Stimulated activated CD8-positive, alpha-beta memory T cell treated with anti-CD3 and anti-CD28 coated beads, Interleukin-15, amount 100 ng/mL, for 24 hours (primary cell): ENCODE measurements at regions not wholly inside any gene's neighbourhood (a gene's known extent, or its start where the extent isn't known, plus 50 kb on each side); places are given as distances from the start of the nearest gene placed in this dataset.

Experiments
- DNase-seq: peaks from one replicate; pipeline ENCODE4 v3.0.0-alpha.2; 2020; ENCODE audit warnings: low read depth

DNA sequence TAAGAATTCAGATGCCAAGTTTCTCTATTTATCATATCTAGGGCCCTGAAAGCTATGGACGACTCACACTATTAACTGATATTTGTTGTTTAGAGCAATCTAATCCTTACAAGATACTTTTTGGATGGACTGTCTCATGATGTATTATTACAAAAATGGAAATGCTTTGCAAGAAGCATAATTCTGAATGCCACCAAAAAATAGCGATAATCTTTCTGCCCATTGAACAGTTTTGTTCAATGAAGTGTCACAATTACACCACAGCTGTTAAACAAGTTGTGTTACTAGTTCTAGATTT lies 460.4 kb upstream of the JARID2 start:
- no peak for DNase-seq

DNA sequence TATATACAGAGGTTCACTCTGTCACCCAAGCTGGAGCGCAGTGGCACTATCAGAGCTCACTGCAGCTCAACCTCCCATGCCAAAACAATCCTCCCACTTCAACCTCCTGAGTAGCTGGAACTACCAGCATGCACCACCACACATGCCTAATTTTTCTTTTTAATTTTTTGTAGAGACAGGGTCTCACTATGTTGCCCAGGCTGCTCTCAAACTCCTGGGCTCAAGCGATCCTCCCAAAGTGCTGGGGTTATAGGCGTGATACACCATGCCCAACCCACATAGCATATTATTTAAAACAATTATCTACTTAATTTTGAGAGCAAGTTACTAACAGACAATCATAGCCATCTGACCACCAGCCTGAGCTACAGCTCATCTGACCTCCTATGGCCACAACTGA lies 459.9 kb upstream of the JARID2 start:
- DNase-seq: no peak

DNA sequence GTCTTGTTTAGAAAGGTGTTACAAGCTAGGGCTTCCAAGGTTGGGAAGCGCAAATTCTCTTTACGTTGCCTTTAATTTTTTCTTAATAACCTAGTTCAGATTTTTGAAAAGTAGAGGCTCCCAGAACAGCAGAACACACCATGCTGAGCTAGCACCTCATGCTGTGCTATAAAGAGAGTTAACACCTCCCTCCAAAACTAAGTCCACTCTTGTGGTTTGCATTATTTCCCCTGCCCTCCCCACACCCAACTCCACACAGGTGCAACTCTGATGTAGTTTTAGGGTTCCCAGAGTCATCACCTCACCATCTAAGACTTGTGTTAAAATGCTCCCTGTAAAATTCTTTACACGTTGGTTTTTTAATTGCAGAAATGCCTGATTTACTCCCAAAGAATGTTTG lies 459.4 kb upstream of the JARID2 start:
- no peak for DNase-seq

DNA sequence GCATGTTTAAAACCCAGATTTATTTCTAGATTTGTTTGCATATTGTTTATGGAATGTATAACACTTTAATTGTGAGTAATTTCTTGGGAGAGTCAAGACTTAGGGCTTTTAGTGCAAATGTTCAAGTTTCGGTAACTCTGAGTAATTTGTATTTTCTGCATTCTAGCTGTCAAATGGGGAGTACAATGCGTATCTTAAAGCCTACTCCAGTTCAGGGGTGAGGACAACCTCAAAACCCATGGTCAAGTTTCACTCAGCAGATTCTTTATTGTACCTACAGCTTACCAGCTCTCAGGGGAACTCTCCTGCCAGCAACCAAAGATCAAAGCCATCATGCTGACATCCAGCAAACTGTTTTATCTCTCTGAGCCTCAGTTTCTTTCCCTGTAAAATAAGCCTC lies 458.6 kb upstream of the JARID2 start:
- no peak for DNase-seq

DNA sequence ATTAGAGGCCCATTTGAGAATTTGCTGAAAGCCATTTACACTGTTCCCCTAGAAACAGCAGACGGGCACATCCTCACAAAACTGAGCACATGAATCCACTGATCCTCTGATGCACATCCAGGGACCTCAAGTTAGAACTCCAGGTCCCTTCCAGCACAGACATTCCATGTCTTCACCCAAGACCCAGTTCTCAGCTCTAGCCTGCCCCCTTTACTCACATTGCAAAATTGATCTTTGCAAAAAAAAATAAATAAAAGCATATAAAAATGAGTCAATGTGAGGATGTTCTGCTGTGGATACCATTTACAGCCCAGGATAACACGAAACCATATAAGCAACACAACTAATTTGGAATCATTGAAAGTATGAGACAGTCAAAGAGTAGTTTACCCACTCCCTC lies 458.2 kb upstream of the JARID2 start:
- DNase-seq: no peak

DNA sequence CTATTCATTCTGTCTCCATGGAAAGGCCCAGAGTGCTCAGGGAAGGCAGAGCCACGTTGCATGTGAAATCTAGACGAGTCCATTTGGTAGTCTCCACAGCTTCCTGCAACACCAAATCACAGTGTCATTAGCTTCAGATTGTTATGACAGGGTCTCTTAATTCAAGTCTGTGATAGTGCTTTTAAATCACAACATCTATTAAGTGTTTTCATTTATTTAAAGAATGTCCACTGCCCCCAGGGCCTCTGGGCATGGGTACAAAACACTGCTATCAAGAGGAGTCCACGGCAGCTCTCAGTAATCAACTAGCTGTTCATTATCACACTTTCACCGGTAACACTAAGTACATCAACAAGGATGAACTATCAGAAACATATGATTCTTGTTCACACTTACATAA lies 455.9 kb upstream of the JARID2 start:
- DNase-seq: no peak

DNA sequence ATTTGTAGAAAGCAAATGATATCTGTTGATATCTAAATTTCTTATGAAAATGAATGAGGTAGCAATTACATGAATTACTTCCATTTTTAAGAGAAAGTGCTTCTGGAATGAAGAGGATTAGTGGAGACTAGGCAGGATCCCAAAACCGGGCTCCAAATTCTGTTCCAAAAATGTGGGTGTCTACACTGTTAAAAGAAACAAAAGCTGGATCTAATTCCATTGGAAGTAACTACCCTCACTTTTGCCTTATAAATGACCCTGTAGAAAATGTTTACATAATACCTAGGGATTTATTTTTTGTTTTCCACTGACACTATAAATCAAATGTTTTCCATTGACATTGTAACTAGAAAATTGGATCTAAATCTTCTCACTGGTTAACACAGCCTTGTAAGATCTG lies 454.9 kb upstream of the JARID2 start:
- DNase-seq: no peak

DNA sequence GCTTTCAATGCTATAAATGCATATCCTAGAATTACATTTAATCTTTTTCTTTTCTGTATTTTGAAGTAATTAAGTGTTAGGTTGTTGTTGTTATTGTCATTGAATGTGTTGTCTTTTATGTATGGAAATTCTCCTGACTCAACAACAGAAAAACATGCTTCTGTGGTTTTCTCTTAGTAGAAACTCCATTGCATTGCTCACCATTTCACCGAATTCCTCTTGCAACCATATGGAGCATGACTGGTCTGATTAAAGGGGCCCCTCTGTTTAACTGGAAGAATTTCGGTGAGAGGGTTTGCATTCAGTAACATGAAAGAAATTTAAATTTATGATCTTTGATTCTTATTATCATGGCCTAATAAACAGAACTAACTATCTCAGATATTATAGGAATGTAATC lies 454.3 kb upstream of the JARID2 start:
- no peak for DNase-seq

DNA sequence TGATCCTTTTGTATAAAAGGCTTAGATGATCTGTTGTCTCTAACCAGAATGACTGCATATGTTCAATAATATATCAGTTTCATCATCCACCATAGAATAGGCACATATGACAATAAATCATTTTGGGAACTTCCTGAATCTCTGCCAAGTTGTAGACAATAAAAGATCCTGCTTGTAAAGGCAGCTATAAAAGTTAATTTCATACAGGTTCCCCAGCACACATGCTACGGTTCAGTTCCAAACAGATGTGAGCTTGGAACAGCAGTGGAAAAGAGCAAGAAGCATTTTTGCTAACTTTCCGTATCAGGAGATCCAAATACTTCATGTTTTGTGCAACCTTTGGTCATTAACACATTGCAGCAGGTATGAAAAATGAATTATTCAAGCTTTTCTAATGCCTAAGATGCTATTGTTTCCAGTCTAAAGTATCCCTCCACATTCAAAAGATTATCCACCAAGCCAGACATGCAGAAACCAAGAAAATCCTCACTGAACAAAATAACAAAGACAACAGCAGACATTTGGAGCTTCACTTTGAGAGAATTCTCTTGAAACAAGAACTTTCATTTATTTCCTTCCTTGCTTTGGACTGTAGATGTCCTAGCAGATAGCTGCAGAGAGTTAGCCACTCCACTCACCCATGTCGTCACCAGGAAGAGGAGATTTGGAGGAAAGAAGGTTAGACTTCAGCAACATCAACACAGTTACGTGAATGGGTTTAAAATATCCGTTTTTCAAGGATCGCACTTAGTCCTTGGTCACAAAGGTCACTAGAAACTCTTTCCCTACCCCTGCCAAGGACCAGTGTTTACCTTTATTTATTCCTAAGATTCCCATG lies 453.5 kb upstream of the JARID2 start:
- DNase-seq: no peak

DNA sequence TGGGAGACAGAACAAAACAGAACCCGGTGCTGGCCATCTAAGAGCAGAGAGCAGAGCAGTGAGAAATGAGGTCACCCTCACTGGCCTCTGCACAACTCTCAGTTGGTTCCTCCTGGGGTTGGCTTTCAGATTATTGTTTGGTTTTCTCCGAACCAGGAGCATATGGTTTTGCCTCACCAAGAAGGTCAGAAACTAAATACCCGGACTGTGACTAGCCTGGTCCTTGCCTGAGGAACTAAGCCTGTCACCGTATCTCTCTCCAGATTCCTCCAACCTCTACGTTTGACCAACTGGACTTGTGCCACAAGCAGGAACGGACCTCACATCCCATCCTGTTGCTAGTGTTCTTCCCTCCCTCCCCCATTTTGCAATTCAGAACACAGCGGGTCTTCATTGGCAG lies 450.4 kb upstream of the JARID2 start:
- no peak for DNase-seq

DNA sequence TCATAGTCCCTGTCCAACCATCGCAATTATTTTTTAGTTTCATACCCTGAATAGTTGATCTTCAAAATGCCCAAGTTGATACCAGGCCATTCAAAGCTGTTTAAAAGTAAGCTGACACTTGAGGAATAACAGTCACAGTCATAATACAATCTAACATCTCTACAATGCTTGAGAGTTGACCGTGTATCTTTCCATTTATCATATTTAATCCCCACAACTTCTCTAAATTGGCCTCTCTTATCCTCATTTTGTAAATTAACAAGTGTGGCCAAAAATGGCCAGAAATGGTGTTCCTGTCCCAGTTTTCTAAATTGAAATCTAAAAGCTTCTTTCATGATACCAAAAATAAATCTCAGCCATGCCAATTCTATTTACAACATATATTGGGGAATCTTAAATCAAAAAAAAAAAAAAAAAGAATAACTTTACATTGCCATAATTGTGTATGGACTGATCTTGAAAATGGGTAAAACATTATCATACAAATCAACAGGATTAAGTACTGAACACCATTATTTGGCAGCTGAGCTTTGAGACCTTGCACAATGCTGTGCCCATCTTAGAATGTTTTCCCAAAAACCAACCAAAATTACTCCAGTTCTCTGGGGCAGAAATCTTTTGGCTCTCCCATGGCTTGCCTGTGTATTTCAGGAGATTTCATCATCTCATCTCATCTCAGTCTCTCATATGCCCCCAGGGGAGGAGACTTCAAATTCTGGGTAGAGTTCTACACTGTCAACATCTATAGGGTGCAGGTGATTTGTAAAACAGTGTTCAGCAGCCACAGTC lies 448.7 kb upstream of the JARID2 start:
- no peak for DNase-seq

DNA sequence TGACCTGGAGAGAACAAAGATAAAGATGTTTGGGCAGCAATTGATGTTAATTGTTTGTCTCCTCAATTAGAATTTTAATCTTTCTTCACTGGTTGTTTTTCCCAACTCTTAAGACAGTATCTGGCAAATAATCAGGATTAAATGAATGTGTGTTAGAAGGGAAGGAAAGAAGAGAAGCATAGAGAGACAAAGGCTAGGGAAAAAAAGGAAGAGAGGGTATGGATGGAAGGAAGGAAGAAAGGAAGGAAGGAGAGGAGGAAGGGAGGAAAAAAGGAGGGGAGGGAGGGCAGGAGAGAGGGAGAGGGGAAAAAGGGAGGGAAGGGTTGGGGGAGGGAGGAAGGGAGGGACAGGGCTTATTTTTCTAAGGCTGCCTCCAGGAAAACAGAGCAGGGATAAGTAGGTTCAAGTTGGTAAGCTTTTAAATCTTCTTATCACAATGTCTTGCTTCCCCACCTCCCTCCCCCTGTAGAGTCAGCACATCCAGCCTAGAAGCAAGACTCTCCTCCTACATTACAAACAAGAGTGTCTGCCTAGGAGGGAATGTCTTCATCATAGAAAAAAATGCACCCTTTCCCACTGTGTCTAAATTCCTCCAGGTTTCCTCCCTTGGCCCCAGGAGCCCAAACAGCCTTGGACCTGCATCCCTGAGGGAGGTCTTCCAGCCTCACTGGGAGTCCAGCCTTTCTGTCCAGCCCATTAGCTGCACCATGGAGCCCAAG lies 447.8 kb upstream of the JARID2 start:
- no peak for DNase-seq

DNA sequence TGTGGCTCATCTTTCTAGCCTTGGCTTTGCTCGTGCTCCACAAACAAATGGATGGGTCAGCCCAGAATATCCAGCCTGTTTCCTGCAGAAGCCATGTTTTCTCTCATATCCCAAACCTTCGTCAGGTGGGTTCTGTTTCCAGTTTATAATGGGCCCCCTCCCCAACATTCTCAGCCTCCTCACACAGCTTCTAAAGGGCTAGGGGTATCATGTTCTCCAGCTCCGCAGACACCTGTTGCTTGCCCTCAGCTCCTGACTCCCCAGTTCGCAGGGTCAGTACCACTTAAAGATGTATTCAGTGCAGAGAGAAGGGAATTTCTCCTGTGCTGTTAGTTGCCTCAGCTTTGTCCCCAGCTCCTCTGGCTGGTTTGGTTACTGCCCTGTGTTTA lies 447.3 kb upstream of the JARID2 start:
- DNase-seq: no peak

DNA sequence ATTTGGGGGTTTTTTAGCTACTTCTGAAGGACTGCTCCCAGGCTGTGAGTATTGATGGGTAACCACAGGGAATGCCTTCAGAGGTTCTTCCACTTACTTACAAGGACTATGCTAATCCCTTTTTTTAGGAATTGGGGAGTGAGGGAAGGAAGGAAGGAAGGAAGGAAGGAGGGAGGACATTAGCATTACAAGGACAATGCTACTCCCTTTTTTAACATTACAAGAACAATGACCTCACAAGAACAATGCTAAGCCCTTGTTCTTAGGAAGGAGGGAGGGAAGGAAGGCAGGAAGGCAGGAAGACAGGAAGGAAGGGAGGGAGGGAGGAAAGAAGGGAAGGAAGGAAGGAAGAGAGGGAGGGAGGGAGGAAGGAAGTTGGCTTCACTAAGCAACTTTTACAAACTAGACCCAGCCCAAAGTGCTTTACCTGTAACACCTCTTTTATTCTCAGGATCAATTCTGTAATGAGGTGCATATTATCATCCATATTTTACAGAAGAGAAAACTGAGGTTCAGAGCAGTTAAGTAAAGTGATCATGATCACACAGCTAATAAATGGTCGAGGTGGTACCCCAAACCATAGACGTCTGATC lies 446.8 kb upstream of the JARID2 start:
- no peak for DNase-seq

DNA sequence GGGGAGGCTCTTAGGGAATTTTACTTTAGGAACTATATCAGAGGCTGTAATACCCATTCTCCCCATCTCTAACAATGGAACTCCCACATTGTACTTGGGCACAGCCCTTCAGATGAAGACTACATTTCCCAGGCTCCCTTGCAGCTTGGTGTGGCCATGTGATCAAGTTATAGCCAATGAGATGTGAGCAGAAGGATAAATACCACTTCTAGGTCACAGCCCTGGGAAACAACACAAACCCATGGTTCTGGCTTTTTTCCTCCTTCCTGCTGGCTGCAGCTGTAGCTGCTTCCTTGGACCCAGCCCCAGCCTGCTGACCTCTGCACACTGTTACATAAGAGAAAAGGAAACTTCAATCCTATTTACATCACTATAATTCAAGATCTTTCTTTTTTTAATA lies 445.9 kb upstream of the JARID2 start:
- DNase-seq: no peak

DNA sequence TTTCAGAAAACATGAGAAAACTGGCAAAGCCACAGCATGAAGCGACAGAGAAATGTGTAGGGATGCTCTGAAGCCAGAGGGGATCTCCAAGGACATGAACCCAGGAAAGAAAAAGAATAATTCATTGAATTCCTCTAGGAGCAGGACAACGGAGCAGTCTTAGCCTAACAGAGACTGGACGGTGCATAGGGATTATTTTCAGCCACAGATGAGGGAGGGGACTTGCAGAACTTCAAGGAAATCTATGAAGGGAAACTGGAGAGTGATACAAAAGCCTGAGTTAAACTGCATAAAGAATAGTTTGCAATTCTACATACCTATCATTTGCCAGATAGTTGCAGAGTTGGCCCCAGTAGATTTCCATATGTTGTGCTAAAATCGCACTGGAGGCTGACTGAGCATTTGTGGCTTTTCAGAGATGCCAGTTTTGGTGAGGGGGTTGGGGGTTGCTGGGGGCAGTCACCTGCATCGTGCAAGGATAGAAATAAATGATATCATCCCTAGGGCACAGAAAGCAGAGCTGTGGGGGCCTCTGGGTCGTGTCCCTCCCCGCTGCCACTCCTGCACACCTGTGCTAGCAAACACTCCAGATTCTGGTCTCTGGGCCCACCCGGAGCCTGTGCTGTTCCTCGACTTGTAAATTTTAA lies 443.2 kb upstream of the JARID2 start:
- DNase-seq: no peak

DNA sequence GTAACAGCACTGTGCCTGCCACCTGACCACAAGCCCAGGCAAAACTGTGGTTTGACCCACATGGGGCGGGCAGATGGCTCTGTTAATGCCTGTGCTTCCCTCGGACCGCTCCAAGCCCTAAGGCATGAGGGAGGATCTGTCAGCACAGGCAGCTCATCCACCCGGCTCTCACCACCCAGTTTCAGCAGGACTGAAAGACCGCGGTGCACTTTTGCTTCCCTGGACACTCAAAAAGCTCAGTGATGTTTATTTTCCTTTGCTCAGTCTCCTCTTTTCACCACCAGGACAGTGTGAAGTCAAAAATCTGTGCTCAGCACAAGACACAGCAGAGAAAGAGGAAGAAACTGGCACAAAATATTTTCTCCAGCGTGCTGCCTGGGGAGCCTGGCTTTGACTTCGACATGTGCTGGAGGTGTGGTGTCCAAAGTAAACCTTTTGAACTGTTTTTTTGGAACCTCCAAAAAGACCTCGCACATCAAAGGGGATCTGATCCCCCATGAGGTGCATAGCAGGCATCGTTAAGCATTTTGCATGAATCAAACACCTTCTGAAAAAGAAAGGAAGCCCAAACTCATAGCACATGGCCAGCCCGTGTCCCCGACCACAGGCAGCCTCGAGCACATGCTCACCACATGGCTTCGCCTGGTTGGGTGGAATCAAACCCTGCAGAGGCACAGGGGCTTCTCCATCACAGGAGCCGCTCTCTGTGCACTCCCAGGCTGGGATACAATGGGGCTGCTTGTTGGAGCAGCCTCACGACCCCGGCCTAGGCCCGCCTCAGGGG lies 441.7 kb upstream of the JARID2 start:
- DNase-seq: no peak

DNA sequence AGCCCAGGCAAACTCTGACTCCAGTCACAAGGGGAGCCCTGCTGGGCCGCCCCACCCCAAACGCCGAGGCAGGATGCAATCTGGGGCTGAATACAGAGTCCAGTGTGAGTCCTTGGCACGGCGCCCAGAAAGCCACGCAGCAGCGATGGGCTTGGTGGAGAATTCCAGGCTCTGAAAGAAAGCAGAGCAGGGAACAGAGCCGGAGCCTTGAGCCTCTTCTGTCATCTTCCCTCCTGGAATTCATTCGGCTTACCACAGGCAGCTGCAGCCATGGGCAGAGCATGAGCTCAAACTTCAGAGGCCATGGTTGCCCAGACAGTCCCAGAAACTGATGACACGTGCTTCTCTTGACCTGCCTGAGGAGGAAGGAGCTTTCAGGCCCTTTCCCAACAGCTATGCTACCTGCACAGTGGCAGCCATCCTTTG lies 441.1 kb upstream of the JARID2 start:
- DNase-seq: no peak

DNA sequence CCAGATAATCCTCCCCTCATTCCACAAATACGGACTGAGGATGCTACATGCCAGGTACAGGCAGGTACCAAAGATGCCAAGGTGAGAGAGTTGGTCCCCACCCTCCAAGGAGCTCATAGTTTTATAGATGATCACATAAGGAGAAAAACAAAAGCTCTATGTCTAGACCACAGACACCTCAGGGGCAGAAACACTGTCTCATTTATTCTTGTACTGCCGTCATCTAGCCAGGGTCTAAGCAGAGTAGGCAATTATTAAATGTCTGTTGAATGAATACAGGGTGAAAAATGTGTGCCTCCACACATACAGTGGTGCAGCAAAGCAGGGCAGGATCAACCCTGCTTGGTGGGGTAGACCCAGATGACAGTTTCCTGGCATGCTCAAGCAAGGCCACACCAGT lies 439.8 kb upstream of the JARID2 start:
- no peak for DNase-seq

DNA sequence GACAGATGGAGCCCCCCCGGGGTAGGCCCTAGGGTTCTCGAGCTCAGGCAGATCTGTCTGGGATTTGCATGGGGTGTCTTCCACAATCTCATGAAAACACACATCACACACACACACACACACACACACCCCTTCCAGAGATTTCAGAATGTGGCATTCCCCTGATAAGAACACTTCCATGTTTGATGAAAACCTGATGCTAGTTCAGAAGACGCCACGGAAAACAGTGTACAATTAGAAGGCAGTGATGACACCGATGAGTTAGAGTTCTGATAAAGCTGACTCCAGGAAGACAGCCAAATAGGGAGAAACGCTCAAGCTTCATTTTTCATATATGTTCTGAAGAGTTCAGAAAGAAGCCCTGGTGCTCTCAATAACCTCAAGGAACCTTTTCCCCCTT lies 438.7 kb upstream of the JARID2 start:
- DNase-seq: no peak

DNA sequence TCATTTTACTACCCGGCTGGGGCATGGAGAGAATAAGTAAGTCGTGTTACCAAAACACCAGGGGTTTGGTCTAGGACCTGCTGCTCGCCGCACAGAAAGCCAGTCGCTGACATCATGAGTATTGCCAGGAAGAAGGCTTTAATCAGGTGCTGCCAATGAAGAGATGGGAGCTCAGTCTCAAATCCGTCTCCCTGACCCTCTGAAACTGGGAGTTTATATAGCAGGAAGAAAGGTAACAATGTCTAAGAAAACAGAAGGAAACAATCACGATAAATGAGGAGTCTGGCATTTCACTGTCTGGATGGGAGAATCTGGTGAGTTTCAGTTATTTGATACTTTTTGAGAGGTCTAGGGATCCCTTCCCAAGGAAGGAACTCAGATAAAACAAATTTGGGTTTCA lies 437.9 kb upstream of the JARID2 start:
- DNase-seq: no peak
